ENCODE measurements at regions not wholly inside any gene's neighbourhood (a gene's known extent, or its start where the extent isn't known, plus 50 kb on each side); places are given as distances from the start of the nearest gene placed in this dataset.
"Not testable (repeated sequence)": the region's sequence is repeated elsewhere in the genome, so short reads cannot be mapped to it uniquely, and the experiment has no call there.

DNA sequence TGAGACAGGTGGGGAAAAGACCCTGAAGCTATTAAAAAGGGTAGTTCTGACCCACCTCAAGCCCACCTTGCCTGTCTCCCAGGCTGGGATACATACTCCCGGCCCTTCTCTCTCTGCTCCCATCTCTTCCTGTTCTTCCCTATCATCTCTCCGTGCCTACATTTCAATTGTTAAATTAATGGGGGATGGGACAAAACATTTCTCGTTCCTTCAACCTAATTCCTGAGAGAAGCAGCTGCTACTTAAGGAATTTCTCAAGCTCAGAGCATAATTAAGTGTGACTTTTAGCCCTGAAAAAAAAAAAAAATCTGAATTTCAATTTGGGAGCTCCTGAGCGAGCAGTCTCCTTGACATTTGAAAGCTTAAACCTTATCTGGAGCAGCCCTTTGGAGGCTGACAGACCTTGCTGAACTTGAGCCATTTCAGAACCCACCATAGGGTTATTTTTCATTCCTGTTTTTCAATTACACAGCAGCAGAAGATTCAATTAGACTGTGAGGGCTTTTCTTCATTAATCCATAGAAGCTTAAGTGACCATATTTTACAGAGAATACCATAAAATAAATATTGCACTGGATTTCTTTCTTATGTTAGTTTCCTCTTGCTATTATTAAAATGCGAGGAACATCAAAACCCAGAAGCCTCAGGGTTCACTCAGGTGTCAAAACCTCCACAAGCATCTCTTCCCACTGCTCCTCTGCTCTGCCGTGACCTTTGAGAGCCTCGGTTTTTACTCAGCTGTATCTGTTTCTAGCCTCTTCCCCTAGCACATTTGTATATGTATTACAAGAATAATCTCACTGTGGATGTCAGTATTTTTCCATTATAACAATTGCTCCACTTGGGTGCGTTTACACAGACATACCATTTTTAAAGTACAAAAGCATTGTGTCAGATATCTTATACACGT, 125.7 kb downstream of the B3GNT2 start:
- H3K4me1 ChIP-seq (replicated peaks; ENCODE audit: insufficient read depth): 0 out of 2 replicates have a peak, but pooled peaks cover 7% of the 10 kb centered on the region
- TF ChIP-seq EZH2 (IDR thresholded peaks at IDR 0.05; ENCODE audit: low read depth): no peak
- no peak for TF ChIP-seq CTCF (conservative IDR thresholded peaks at IDR 0.05)
- no peak overlapping the region for H3K4me2 ChIP-seq
- no peak for DNase-seq
- CTCF ChIA-PET: interaction anchor here (0.6 kb wide), 1 partner anchor 861 kb away, joined by 3 read pairs; no protein-coding TSS in a partner anchor
- H4K20me1 ChIP-seq (ENCODE audit: insufficient read depth): no peaks in the 10 kb centered on the region
- no peaks in the 10 kb centered on the region for H3K27me3 ChIP-seq (ENCODE audit: insufficient read depth, low read depth)
- H3F3A ChIP-seq (ENCODE audit: insufficient read depth, low read depth): no peaks in the 10 kb centered on the region
- H3K36me3 ChIP-seq (ENCODE audit: low read depth): no peaks in the 10 kb centered on the region
- no peak overlapping the region for H3K4me3 ChIP-seq
- no peak overlapping the region for H2AFZ ChIP-seq
- no peak overlapping the region for H3K27ac ChIP-seq
- H3K79me2 ChIP-seq (ENCODE audit: low read depth): no peaks in the 10 kb centered on the region
- intact Hi-C loops (cut with micrococcal nuclease; ENCODE audit: unreplicated experiment): no loop called here
- no TSS peak for BruUV-seq (replicated peaks)
- POLR2A ChIA-PET (ENCODE audit: unreplicated experiment): no interaction called here
- H3K9me2 ChIP-seq (ENCODE audit: insufficient read depth): no peaks in the 10 kb centered on the region
- H3K9me3 ChIP-seq (ENCODE audit: insufficient read depth, low read depth): peaks cover 7% of the 10 kb centered on the region

GRCh38 chr2:62320657-62321357, 124.9 kb downstream of the B3GNT2 start:
- H3K9me3 ChIP-seq (ENCODE audit: insufficient read depth, low read depth): peaks cover 7% of the 10 kb centered on the region

GRCh38 chr2:62320137-62320536, 124.2 kb downstream of the B3GNT2 start:
- H3K4me2 ChIP-seq; H3F3A ChIP-seq (ENCODE audit: insufficient read depth, low read depth); DNase-seq; H3K4me3 ChIP-seq; POLR2A ChIA-PET (ENCODE audit: unreplicated experiment); BruUV-seq (replicated peaks); H3K9me3 ChIP-seq (ENCODE audit: insufficient read depth, low read depth); H3K27ac ChIP-seq; H2AFZ ChIP-seq; H3K9me2 ChIP-seq (ENCODE audit: insufficient read depth); H3K79me2 ChIP-seq (ENCODE audit: low read depth); CTCF ChIA-PET; H3K4me1 ChIP-seq (replicated peaks; ENCODE audit: insufficient read depth); H3K36me3 ChIP-seq (ENCODE audit: low read depth); H3K27me3 ChIP-seq (ENCODE audit: insufficient read depth, low read depth); intact Hi-C loops (cut with micrococcal nuclease; ENCODE audit: unreplicated experiment); H4K20me1 ChIP-seq (ENCODE audit: insufficient read depth): not testable (repeated sequence)

More at GRCh38 chr2:62320657-62321357, 124.9 kb downstream of the B3GNT2 start:
- Histone ChIP-seq H3K4me2 (no peak overlapping the region), H3K4me3 (no peak overlapping the region), H3K27ac (no peak overlapping the region), H3K36me3 (ENCODE audit: low read depth) (no peaks in the 10 kb centered on the region), H3K27me3 (ENCODE audit: insufficient read depth, low read depth) (no peaks in the 10 kb centered on the region), H3F3A (ENCODE audit: insufficient read depth, low read depth) (no peaks in the 10 kb centered on the region), H3K79me2 (ENCODE audit: low read depth) (no peaks in the 10 kb centered on the region), H3K4me1 (replicated peaks; ENCODE audit: insufficient read depth) (0 out of 2 replicates have a peak, but pooled peaks cover 7% of the 10 kb centered on the region), H2AFZ (no peak overlapping the region), H4K20me1 (ENCODE audit: insufficient read depth) (no peaks in the 10 kb centered on the region), H3K9me2 (ENCODE audit: insufficient read depth) (no peaks in the 10 kb centered on the region)
- no TSS peak for BruUV-seq (replicated peaks)
- TF ChIP-seq EZH2 (IDR thresholded peaks at IDR 0.05; ENCODE audit: low read depth): no peak
- intact Hi-C loops (cut with micrococcal nuclease; ENCODE audit: unreplicated experiment): no loop called here
- DNase-seq: no peak
- CTCF ChIA-PET: no interaction called here
- POLR2A ChIA-PET (ENCODE audit: unreplicated experiment): no interaction called here

GRCh38 chr2:62319070-62319469, 123.2 kb downstream of the B3GNT2 start:
- Histone ChIP-seq H3K9me3 (ENCODE audit: insufficient read depth, low read depth) (no peaks in the 10 kb centered on the region), H3K36me3 (ENCODE audit: low read depth) (no peaks in the 10 kb centered on the region), H3K4me3 (no peak overlapping the region), H3K9me2 (ENCODE audit: insufficient read depth) (no peaks in the 10 kb centered on the region), H3K4me1 (replicated peaks; ENCODE audit: insufficient read depth) (0 out of 2 replicates have a peak, but pooled peaks cover 7% of the 10 kb centered on the region), H3K27me3 (ENCODE audit: insufficient read depth, low read depth) (no peaks in the 10 kb centered on the region), H3K79me2 (ENCODE audit: low read depth) (no peaks in the 10 kb centered on the region), H4K20me1 (ENCODE audit: insufficient read depth) (no peaks in the 10 kb centered on the region), H3F3A (ENCODE audit: insufficient read depth, low read depth) (no peaks in the 10 kb centered on the region), H3K27ac (0 out of 2 replicates have a peak overlapping the region, but pooled peaks have one; percentile 20), H2AFZ (no peak overlapping the region), H3K4me2 (no peak overlapping the region)
- no peak for DNase-seq
- intact Hi-C loops (cut with micrococcal nuclease; ENCODE audit: unreplicated experiment): no loop called here
- ChIA-PET CTCF (no interaction called here), POLR2A (ENCODE audit: unreplicated experiment) (no interaction called here)
- TF ChIP-seq EZH2 (IDR thresholded peaks at IDR 0.05; ENCODE audit: low read depth) (no peak), CTCF (conservative IDR thresholded peaks at IDR 0.05) (no peak)
- no TSS peak for BruUV-seq (replicated peaks)

Measured in PC-9 (cell line).